ENCODE measurements at regions not wholly inside any gene's neighbourhood (a gene's known extent, or its start where the extent isn't known, plus 50 kb on each side); places are given as distances from the start of the nearest gene placed in this dataset.

DNA sequence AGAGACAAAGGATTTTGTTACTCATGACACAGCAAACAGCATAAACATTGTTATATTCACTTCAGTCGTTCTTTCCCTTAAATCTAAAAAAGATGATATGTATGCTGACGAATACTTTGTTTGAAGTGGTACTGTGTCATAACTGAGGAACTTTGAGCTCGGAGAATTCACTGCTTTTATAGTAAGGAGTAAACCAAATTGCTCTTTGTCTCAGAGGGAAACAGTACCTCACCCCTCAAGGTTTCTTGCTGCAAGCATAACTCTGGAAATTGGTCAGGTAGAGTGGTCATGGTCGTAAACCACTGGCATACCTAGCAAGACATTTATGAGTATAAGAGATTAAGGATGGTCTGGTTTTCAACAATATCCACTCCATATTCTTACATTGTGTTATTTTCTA lies 160.2 kb upstream of the OR4E1 start:
- H3K27me3 ChIP-seq (replicated peaks in 1 of 4; ENCODE audit: control insufficient read depth in 3 of 4, extremely low read depth in 1 of 4, insufficient read depth in 3 of 4, low read length in 3 of 4): no peaks in the 10 kb centered on the region
- no peaks in the 10 kb centered on the region for H3K23me2 ChIP-seq (ENCODE audit: low read depth, low read length)
- H3K79me1 ChIP-seq (ENCODE audit: low read depth, low read length): no peaks in the 10 kb centered on the region
- DNase-seq (ENCODE audit: low read depth in 1 of 2, low spot score in 2 of 2) (no peak), FAIRE-seq (no peak)
- ChIA-PET POLR2A (ENCODE audit: partially characterized antibody) (no interaction called here), CTCF (ENCODE audit: partially characterized antibody) (interaction anchor here (4.5 kb wide), 1 partner anchor 9 kb away, joined by 22 read pairs; no protein-coding TSS in a partner anchor)
- no peak overlapping the region for H2AK5ac ChIP-seq (ENCODE audit: low read depth, low read length)
- no peak overlapping the region for H2BK5ac ChIP-seq (ENCODE audit: low read depth, low read length)
- no peak overlapping the region for H2BK120ac ChIP-seq (replicated peaks; ENCODE audit: low read depth, low read length)
- no peak overlapping the region for H3K4ac ChIP-seq (replicated peaks; ENCODE audit: insufficient read length, low read depth, low read length)
- no peak overlapping the region for H2BK12ac ChIP-seq (ENCODE audit: low read depth, low read length)
- H4K5ac ChIP-seq (ENCODE audit: insufficient read length, low read depth, low read length): no peak overlapping the region
- no peak overlapping the region for H3K4me3 ChIP-seq (ENCODE audit: extremely low read depth in 1 of 4, insufficient read depth in 2 of 4, low read depth in 3 of 4, low read length in 4 of 4)
- H2AFZ ChIP-seq (ENCODE audit: low read length): no peak overlapping the region
- H2BK15ac ChIP-seq (ENCODE audit: low read length): no peak overlapping the region
- no peak overlapping the region for H3K23ac ChIP-seq (ENCODE audit: insufficient read length)
- no peak overlapping the region for H3K14ac ChIP-seq (ENCODE audit: insufficient read length)
- 84% methylated on average over 4 of the region's 4 CpGs; no CpG with 5 or more reads in 1 of the 2 experiments for WGBS, 2 experiments (ENCODE audit: extremely low coverage in 1 of 2, insufficient coverage in 1 of 2, insufficient read length in 1 of 2, insufficient replicate concordance in 2 of 2, low coverage in 1 of 2, low lambda C conversion rate in 2 of 2, missing lambda C conversion rate in 1 of 2)
- H3K9me3 ChIP-seq (ENCODE audit: insufficient read depth in 2 of 2, low read depth in 1 of 2, low read length in 1 of 2): no peaks in the 10 kb centered on the region; a peak in 1 of 4 replicates
- H4K8ac ChIP-seq (ENCODE audit: extremely low read depth, insufficient read depth, low read length): no peak overlapping the region
- no peak overlapping the region for H3K9ac ChIP-seq (replicated peaks in 1 of 4; ENCODE audit: extremely low read depth in 1 of 4, low read depth in 3 of 4, low read length in 3 of 4)
- no peaks in the 10 kb centered on the region for H3K36me3 ChIP-seq (ENCODE audit: control insufficient read depth in 2 of 4, insufficient read depth in 4 of 4, low read length in 3 of 4)
- no peak overlapping the region for H3K4me2 ChIP-seq (ENCODE audit: insufficient read depth in 1 of 2, low read depth in 2 of 2, low read length in 2 of 2)
- H3K18ac ChIP-seq (ENCODE audit: extremely low read depth, low read length): no peak overlapping the region
- no peaks in the 10 kb centered on the region for H3K4me1 ChIP-seq (replicated peaks in 1 of 4; ENCODE audit: control insufficient read depth in 3 of 4, insufficient read depth in 4 of 4, low read length in 3 of 4)
- no peak overlapping the region for H3K56ac ChIP-seq (replicated peaks; ENCODE audit: insufficient read length, low read depth, low read length)
- TF ChIP-seq, protein P1, sequence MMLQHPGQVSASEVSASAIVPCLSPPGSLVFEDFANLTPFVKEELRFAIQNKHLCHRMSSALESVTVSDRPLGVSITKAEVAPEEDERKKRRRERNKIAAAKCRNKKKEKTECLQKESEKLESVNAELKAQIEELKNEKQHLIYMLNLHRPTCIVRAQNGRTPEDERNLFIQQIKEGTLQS (IDR thresholded peaks at IDR 0.05; ENCODE audit: insufficient read depth, low read depth, low read length): no peak
- TF ChIP-seq RAD21 (IDR thresholded peaks at IDR 0.05 in 1 of 2, conservative IDR thresholded peaks at IDR 0.05 in 1 of 2; ENCODE audit: low read depth in 2 of 2, low read length in 2 of 2) (no peak), SIN3A (conservative IDR thresholded peaks at IDR 0.05 in 1 of 2, IDR thresholded peaks at IDR 0.05 in 1 of 2; ENCODE audit: low read depth in 1 of 2, low read length in 2 of 2) (no peak), KDM4A (IDR thresholded peaks at IDR 0.05; ENCODE audit: low read depth, low read length, severe bottlenecking) (no peak), EP300 (IDR thresholded peaks at IDR 0.05; ENCODE audit: borderline replicate concordance in 1 of 2, low read depth in 2 of 2, low read length in 2 of 2) (no peak), CREB1 (IDR thresholded peaks at IDR 0.05) (no peak), USF2 (IDR thresholded peaks at IDR 0.05; ENCODE audit: low read length) (no peak), GABPA (IDR thresholded peaks at IDR 0.05; ENCODE audit: borderline replicate concordance, insufficient read depth, low read length) (no peak), RBBP5 (IDR thresholded peaks at IDR 0.05; ENCODE audit: borderline replicate concordance, low read depth, low read length) (no peak), CHD2 (IDR thresholded peaks at IDR 0.05; ENCODE audit: low read length) (no peak), KDM1A (IDR thresholded peaks at IDR 0.05; ENCODE audit: borderline replicate concordance, low read length) (no peak), TAF7 (optimal IDR thresholded peaks at IDR 0.05; ENCODE audit: borderline replicate concordance, low read depth, low read length) (no peak)
- no peaks in the 10 kb centered on the region for H3K79me2 ChIP-seq (ENCODE audit: control insufficient read depth in 1 of 2, insufficient read depth in 2 of 2, low read length in 2 of 2)
- no peak overlapping the region for H2BK20ac ChIP-seq (ENCODE audit: low read length)
- no peak overlapping the region for H3K27ac ChIP-seq (ENCODE audit: low read depth, low read length)
- H4K91ac ChIP-seq (replicated peaks; ENCODE audit: insufficient read length, low read length): no peak overlapping the region
- H4K20me1 ChIP-seq (replicated peaks in 1 of 2; ENCODE audit: control insufficient read depth in 1 of 2, insufficient read depth in 2 of 2, low read length in 2 of 2): no peaks in the 10 kb centered on the region
